MM.1S (cell line): ENCODE measurements at regions not wholly inside any gene's neighbourhood (a gene's known extent, or its start where the extent isn't known, plus 50 kb on each side); places are given as distances from the start of the nearest gene placed in this dataset.

ENCODE experiments used
- CTCF ChIP-seq: fragments of 300-600 bp; sonication (generic); IDR thresholded peaks from 2 replicates; pipeline ENCODE4 v1.5.1; 2016; ENCODE audit warnings: antibody characterized with exemption, low read length, mixed read lengths
- EZH2 ChIP-seq: fragments of 300-600 bp; sonication (generic); optimal IDR thresholded peaks from 2 replicates; pipeline ENCODE3; 2017; ENCODE audit warnings: low read depth, mild to moderate bottlenecking, antibody characterized with exemption, low read length, mixed read lengths

GRCh38 chr6:121677571-121677970, 242.1 kb downstream of the GJA1 start:
- no peak for TF ChIP-seq EZH2
- TF ChIP-seq CTCF: no peak
